ENCODE measurements at regions not wholly inside any gene's neighbourhood (a gene's known extent, or its start where the extent isn't known, plus 50 kb on each side); places are given as distances from the start of the nearest gene placed in this dataset.

GRCh38 chr3:117645561-117646242, 936.1 kb downstream of the TUSC7 start:
- ChIA-PET POLR2A (no interaction called here), CTCF (no interaction called here)
- intact Hi-C loops (cut with DNase I, micrococcal nuclease) = no loop called here
- no peak for TF ChIP-seq CTCF (IDR thresholded peaks at IDR 0.05)
- H3K36me3 Mint-ChIP-seq (ENCODE audit: low read depth) = no peaks in the 10 kb centered on the region
- Histone ChIP-seq H3K36me3 (ENCODE audit: insufficient read depth, low read length) (no peaks in the 10 kb centered on the region), H3K27ac (ENCODE audit: low read depth in 1 of 2, low read length in 2 of 2) (no peak overlapping the region), H3K27me3 (ENCODE audit: control insufficient read depth in 1 of 2, insufficient read depth in 2 of 2, low read length in 2 of 2) (no peaks in the 10 kb centered on the region), H3K9me3 (ENCODE audit: control insufficient read depth in 1 of 2, insufficient read depth in 1 of 2, low read length in 2 of 2) (peaks cover 0 to 6% of the 10 kb centered on the region in 2 experiments), H3K4me1 (ENCODE audit: insufficient read depth, low read length) (no peaks in the 10 kb centered on the region), H3K4me3 (ENCODE audit: low read length) (no peak overlapping the region)
- H3K27ac Mint-ChIP-seq = no peak overlapping the region
- H3K4me3 Mint-ChIP-seq = no peak overlapping the region
- peaks cover 5% of the 10 kb centered on the region for H3K9me3 Mint-ChIP-seq
- no peaks in the 10 kb centered on the region for H3K4me1 Mint-ChIP-seq (ENCODE audit: low read depth)
- no peak for ATAC-seq (ENCODE audit: poor library complexity)
- no peaks in the 10 kb centered on the region for H3K27me3 Mint-ChIP-seq
- no peak for DNase-seq

DNA sequence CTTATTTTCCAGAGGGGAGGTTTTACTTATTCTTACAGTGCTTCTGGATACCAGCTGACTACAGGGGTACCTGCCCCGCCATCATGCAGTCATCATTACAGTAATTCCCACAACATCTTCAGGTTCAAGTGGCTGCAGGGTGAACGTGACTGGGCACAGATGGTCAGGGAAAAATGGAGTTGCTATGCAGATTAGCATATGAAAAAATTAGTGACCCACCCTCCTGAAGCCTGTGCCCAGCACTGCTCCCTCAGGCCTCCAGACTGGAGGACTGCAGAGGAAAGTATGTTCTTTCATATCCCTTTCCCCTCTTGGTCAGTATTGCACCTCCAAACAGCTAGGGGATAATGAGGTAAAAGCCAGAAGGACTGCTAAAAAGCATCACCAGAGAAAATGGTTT, 937.9 kb downstream of the TUSC7 start:
- CTCF ChIA-PET = no interaction called here

DNA sequence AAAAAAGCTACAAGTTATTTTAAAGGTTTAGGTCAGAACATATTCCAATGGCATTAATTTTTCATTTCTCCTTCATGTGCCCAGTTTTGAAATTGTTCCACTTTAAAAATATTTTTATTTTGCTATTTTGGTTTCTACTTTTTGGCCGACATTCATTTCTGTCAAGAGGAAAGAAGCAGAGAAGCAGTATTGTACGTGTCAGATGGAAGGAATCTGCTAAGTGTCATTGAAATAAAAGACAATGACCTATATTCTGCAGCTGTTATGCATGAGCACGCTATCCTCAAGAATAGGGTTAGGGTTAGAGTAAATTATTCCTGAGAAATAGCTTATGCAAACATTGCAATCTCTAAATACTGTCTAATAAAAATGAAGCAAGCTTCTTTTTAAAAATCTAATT, 941.7 kb downstream of the TUSC7 start:
- POLR2A ChIA-PET = no interaction called here
- Histone ChIP-seq H3K27me3 (ENCODE audit: control insufficient read depth in 1 of 2, insufficient read depth in 2 of 2, low read length in 2 of 2) (no peaks in the 10 kb centered on the region), H3K27ac (ENCODE audit: low read depth in 1 of 2, low read length in 2 of 2) (no peak overlapping the region), H3K4me3 (ENCODE audit: low read length) (no peak overlapping the region), H3K36me3 (ENCODE audit: insufficient read depth, low read length) (no peaks in the 10 kb centered on the region), H3K9me3 (ENCODE audit: control insufficient read depth in 1 of 2, insufficient read depth in 1 of 2, low read length in 2 of 2) (no peaks in the 10 kb centered on the region), H3K4me1 (ENCODE audit: insufficient read depth, low read length) (no peaks in the 10 kb centered on the region)
- intact Hi-C loops (cut with DNase I, micrococcal nuclease) = no loop called here
- no peaks in the 10 kb centered on the region for H3K4me1 Mint-ChIP-seq (ENCODE audit: low read depth)
- no peak overlapping the region for H3K4me3 Mint-ChIP-seq
- no peaks in the 10 kb centered on the region for H3K36me3 Mint-ChIP-seq (ENCODE audit: low read depth)
- CTCF ChIA-PET = no interaction called here
- TF ChIP-seq CTCF (IDR thresholded peaks at IDR 0.05) = no peak
- no peak overlapping the region for H3K27ac Mint-ChIP-seq
- peaks cover 2% of the 10 kb centered on the region for H3K9me3 Mint-ChIP-seq
- ATAC-seq (ENCODE audit: poor library complexity) (no peak), DNase-seq (no peak)
- H3K27me3 Mint-ChIP-seq = no peaks in the 10 kb centered on the region

More for the DNA sequence above, 937.9 kb downstream of the TUSC7 start:
- Histone ChIP-seq H3K36me3 (ENCODE audit: insufficient read depth, low read length) (no peaks in the 10 kb centered on the region), H3K27ac (ENCODE audit: low read depth in 1 of 2, low read length in 2 of 2) (no peak overlapping the region), H3K27me3 (ENCODE audit: control insufficient read depth in 1 of 2, insufficient read depth in 2 of 2, low read length in 2 of 2) (no peaks in the 10 kb centered on the region), H3K9me3 (ENCODE audit: control insufficient read depth in 1 of 2, insufficient read depth in 1 of 2, low read length in 2 of 2) (peaks cover 0 to 6% of the 10 kb centered on the region in 2 experiments), H3K4me1 (ENCODE audit: insufficient read depth, low read length) (no peaks in the 10 kb centered on the region), H3K4me3 (ENCODE audit: low read length) (no peak overlapping the region)
- no peak overlapping the region for H3K4me3 Mint-ChIP-seq
- no peak overlapping the region for H3K27ac Mint-ChIP-seq
- intact Hi-C loops (cut with DNase I, micrococcal nuclease) = no loop called here
- ATAC-seq (ENCODE audit: poor library complexity) (no peak), DNase-seq (no peak)
- H3K9me3 Mint-ChIP-seq = peaks cover 5% of the 10 kb centered on the region
- no peak for TF ChIP-seq CTCF (IDR thresholded peaks at IDR 0.05)
- POLR2A ChIA-PET = no interaction called here
- H3K4me1 Mint-ChIP-seq (ENCODE audit: low read depth) = no peaks in the 10 kb centered on the region
- no peaks in the 10 kb centered on the region for H3K27me3 Mint-ChIP-seq
- no peaks in the 10 kb centered on the region for H3K36me3 Mint-ChIP-seq (ENCODE audit: low read depth)

All from CD4-positive, alpha-beta T cell (primary cell).